Brain pericyte (primary cell): ENCODE measurements at regions not wholly inside any gene's neighbourhood (a gene's known extent, or its start where the extent isn't known, plus 50 kb on each side); places are given as distances from the start of the nearest gene placed in this dataset.

Experiments
- DNase-seq: peaks from one replicate; pipeline ENCODE4 v3.0.0-alpha.2; 2012; ENCODE audit warnings: low read depth, low spot score

GRCh38 chr2:173588931-173589369, 234.3 kb downstream of the CDCA7 start:
- DNase-seq, result no peak

- DNase-seq, result peak; percentile 27
Observed at GRCh38 chr2:173589604-173590275, 235.1 kb downstream of the CDCA7 start.

DNA sequence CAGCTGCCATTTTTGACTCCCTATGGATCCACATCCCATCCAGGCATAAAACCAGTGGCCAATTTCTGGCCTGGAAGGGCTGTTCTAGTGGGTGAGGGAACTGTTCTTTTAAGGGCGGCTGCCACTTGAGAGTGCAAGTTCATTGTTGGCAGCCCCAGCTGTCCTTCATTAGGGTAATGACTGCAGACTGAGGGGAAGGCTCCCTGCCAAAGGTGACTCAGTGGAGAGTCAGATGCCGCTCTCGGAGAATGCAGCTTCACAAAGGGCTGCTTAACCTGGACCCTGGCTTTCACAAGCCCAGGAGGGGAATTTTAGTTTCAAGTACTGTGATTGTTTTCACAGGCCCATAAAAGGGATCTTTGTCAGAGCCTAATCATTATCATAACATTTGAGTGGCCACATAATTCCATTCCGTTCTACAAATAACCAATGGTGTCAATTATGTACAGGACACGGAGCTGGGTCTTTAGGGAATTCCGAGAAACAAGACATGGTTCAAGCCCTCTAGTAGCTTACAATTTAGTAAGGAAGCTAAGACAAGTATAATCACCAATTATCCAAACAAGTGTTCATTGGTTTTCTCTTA, 235.7 kb downstream of the CDCA7 start:
- DNase-seq, result peak; percentile 79

GRCh38 chr2:173593109-173593508, 238.4 kb downstream of the CDCA7 start:
- no peak for DNase-seq

GRCh38 chr2:173596244-173596643, 241.6 kb downstream of the CDCA7 start:
- DNase-seq, result no peak

- DNase-seq, result no peak
Observed at GRCh38 chr2:173598525-173598924, 243.9 kb downstream of the CDCA7 start.

GRCh38 chr2:173599821-173600359, 245.2 kb downstream of the CDCA7 start:
- no peak for DNase-seq

DNA sequence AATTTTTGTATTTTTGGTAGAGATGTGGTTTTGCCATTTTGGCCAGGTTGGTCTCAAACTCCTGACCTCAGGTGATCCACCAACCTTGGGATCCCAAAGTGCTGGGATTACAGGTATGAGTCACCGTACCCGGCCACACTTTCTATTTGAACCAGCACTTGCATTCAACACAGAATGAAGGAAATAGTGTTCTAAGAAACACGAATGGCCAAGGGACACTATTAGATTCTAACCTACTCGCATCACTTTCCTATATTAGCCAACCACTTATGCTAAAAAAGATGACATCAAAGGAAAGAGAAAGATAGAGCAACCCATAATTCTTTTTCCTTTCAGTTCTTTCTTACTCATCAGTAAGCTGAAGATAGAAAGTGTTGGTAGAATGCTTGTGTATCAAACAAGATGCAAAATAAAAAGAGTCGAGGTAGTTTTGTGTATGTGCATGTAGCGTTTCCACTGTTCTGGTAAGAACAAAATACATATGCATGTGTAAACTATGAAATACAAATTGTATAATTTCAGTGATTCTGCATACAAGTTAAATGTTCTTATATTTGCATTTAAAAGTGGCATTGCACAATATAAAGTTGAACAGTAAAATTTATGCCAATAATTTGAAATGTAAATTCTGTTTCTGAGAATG, 247.6 kb downstream of the CDCA7 start:
- DNase-seq, result no peak

DNA sequence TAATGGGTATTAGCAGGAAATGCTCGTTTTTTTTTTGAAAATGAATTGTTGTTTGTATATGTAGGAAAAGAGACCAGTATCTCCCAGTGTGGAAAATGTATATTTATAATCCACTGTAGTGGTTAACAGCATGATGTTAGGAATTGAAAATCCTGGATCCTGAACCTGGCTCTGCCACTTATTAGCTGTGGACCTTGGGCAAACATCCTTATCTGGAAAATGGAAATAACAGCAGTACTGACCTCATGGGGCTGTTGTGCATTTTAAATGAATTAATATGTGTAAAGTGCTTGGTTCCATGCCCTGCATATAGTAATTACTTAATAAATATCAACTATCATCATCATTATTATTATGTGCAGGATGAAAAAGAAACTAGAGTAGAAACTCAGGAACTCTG, 251.3 kb downstream of the CDCA7 start:
- DNase-seq, result no peak

- DNase-seq, result no peak
Observed at GRCh38 chr2:173606619-173607248, 252.1 kb downstream of the CDCA7 start.

- DNase-seq, result no peak
Observed at GRCh38 chr2:173607606-173608311, 253.1 kb downstream of the CDCA7 start.

DNA sequence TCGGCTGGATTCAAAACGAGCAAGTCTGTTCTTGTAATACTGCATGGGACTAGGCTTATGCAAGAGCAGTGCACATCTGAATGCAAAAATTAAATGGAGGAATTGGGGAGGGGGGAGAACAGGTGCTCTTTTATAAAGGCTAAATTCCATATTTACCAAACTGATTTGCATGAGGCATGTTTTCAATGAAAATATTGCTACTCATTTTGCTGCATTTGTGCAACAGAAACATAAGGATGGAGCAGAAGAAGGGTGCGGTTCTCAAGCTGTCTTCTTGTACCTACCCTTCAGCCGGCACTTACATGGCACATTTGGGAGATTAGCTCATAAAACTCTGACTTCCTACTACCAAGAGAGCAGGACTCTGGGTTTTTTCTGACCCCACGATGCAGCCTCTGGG, 256.4 kb downstream of the CDCA7 start:
- DNase-seq, result no peak

DNA sequence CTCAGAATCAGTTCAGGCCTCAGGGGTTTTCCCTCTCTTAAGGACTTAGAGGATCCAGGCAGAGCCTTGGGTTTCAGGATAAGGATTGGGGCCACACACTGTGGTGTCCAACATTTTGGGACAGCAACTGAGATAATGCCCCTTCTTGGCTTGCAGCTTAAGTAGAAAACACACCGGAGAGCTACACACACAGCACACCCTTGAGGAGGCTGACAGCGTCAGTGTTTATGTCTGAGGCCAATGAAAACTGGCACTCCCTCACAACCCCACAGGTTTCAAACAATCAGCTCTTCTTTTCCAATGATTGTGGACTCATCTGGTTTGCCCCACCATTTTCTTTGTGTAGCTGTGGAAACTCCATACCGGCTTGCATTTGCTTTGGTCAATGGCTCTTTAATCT, 257.7 kb downstream of the CDCA7 start:
- DNase-seq, result no peak

GRCh38 chr2:173613386-173613785, 258.7 kb downstream of the CDCA7 start:
- DNase-seq, result no peak

- DNase-seq, result no peak
Observed at GRCh38 chr2:173614265-173614930, 259.7 kb downstream of the CDCA7 start.

GRCh38 chr2:173623438-173624319, 269.0 kb downstream of the CDCA7 start:
- DNase-seq, result no peak

DNA sequence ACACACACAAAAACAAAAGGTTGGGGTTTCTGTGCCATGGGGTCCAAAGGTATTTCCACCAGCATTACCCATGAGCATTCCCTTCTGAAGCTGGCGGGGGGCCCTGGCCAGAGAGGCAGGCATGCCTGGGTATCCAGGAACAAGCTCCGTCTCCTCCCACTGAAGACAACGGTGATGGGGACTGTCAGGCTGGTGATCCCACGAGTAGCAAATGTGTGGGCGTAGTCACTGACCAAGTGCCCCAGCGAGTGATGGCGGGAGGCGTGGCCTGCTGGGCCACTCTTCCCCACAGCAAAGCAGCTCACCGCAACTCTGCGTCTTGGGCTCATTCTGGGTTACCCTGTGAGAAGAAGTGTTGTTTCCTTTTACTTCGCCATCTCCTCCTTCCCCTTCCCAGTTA, 270.6 kb downstream of the CDCA7 start:
- DNase-seq, result no peak

- DNase-seq, result no peak
Observed at GRCh38 chr2:173629076-173629475, 274.4 kb downstream of the CDCA7 start.

DNA sequence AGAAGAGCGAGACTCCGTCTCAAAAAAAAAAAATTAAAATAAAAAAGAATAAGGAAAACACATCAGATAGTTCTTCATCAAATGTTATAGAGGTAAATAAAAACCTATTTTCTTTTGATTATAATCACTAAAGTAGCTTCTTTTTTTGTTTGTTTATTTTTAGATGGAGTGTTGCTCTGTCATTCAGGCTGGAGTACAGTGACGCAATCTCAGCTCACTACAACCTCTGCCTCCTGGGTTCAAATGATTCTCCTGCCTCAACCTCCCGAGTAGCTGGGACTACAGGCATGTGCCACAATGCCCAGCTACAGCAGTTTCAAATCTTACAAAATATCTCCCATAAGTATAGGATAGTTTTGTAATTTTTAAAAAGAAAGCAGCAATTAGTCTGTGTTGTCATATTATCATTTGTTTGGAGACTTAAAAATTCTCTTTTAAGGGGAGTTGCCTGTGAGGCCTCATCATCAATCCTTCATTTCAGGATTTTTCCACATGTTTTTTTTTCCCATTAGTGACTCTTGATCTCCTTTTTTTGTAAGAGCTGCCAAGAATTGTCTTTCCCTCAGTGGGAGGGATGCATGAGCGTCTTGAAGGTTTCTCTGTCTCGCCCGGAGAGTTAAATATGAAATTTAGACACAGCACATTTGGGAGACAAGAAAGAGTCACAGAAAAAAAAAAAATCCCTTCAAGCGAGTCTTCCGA, 275.9 kb downstream of the CDCA7 start:
- no peak for DNase-seq

GRCh38 chr2:173631127-173631460, 276.4 kb downstream of the CDCA7 start:
- DNase-seq, result peak; percentile 82
